CD4-positive, alpha-beta T cell treated with Interleukin-12 subunit alpha and Interleukin-12 subunit beta, for 1 hour (primary cell): ENCODE measurements at regions not wholly inside any gene's neighbourhood (a gene's known extent, or its start where the extent isn't known, plus 50 kb on each side); places are given as distances from the start of the nearest gene placed in this dataset.

ENCODE experiments used
- DNase-seq: peaks from one replicate; pipeline ENCODE4 v3.0.0-alpha.2; 2020

DNA sequence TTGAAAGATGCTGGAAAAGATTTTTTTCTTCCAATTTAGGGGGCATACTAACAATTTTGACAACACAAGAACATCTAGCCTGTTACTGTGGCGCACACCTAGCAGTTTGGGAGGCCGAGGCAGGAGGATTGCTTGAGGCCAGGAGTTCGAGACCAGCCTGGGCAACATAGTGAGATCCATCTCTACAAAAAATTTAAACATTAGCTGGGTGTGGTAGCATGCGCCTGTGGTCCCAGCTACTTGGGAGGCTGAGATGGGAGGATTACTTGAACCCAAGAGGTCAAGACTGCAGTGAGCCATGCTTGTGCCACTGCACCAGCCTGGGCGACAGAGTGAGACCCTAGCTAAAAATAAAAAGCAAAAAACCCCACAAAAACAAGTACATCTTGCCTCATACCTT, 168.8 kb downstream of the TANC2 start:
- DNase-seq: no peak

- DNase-seq: no peak
Measured at GRCh38 chr17:63136369-63137012, 170.5 kb downstream of the TANC2 start.

DNA sequence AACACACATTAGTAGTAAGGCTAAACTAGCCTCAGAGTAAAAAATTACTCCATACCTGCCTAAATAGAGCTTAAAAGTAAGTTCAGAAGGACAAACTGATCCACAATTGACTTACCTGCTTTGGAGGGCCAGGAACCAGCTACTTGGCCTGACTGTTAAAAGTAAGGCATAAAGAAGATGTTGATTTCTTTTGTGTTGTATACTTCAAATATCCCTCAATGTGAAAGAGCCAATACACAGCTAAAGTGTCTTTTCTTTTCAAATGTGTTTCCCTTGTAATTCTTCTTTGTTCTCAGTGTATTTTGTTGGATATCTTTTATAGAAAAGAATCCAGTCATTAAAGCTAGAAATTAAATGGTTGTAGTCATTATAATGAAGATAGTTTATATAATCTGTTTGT, 171.1 kb downstream of the TANC2 start:
- DNase-seq: no peak

- DNase-seq: no peak
Measured at GRCh38 chr17:63138713-63139112, 172.7 kb downstream of the TANC2 start.

GRCh38 chr17:63139356-63139755, 173.3 kb downstream of the TANC2 start:
- DNase-seq: no peak

- peak; percentile 12 for DNase-seq
Measured at GRCh38 chr17:63140255-63140654, 174.2 kb downstream of the TANC2 start.

- DNase-seq: no peak
Measured at GRCh38 chr17:63142836-63143235, 176.8 kb downstream of the TANC2 start.

DNA sequence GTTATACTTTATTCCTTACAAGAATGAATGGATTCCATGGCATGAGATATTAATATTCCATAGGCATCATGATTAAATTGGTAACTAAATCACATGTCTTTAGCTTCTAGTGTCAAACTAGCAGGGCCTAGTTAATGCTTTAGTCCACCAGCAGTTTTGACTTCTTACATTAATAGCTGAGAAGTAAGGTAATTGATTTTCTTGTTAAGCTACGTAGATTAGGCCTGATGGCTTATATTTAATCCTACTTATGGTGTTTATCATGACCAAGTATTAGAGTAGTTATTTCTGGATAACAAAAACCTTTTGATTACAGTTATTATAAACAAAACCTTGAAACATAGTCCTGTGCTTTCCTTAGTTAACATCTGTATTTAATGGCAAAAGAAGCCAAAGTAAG, 184.5 kb downstream of the TANC2 start:
- no peak for DNase-seq

DNA sequence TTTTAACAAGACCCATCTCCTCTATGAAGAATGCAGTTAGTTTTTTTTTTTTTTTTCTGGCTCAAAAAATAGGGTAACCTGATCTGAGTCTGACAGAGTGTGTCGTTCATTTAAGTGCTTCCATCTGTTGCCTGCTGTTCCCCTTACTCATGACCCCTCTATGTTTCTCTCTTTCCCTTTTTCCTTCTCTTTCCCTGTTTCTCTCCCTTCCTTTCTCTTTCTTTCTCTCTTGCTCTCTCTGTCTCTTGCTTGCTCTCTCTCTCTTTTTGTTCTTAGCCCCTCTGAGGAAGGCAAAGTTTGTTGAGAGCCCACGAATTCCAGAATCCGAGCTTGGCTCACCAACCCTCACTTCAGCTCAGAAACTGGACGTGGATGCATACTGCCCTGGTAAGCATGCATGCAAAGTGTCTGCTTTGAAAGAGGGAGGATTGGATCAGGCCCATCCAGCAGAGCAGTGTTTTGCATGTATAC, 185.0 kb downstream of the TANC2 start:
- no peak for DNase-seq

GRCh38 chr17:63151941-63152523, 186.0 kb downstream of the TANC2 start:
- DNase-seq: no peak

DNA sequence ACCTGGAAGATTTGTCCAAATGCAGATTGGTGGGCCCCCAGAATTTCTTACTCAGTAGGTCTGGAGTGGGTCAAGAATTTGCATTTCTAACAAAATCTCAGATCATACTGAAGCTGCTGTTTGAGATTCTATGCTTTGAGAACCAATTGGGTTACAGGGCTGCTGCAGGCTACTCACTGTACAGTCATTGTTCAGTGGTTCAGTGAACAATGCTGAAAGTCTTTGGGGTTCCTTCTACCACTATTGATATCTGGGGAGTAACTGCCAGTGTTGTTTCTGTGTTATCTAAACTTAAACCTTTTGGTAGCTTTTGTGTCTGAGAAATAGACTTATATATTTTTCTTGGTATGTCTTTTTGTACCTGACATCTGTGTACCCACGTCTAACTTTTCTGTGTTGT, 187.5 kb downstream of the TANC2 start:
- no peak for DNase-seq

- no peak for DNase-seq
Measured at GRCh38 chr17:63154586-63155244, 188.7 kb downstream of the TANC2 start.

DNA sequence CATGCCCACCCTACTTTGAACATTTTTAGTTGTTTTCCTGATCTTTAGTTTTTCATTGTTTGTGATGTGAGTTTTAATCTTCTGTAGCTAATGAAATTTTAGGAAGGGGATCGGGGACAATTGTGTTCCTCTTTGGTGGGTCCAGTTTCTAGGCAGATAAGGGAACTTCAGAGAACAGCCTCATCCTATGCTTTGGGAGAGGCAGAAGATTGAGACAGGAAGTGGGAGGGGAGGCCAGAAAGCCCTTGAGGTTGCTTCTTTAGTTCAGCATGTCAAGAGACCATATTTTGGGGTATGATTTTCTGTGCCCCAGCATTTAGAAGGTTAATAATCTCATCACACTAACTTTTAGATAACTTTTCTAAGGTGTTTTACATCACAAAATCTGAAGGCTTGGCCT, 191.0 kb downstream of the TANC2 start:
- no peak for DNase-seq

DNA sequence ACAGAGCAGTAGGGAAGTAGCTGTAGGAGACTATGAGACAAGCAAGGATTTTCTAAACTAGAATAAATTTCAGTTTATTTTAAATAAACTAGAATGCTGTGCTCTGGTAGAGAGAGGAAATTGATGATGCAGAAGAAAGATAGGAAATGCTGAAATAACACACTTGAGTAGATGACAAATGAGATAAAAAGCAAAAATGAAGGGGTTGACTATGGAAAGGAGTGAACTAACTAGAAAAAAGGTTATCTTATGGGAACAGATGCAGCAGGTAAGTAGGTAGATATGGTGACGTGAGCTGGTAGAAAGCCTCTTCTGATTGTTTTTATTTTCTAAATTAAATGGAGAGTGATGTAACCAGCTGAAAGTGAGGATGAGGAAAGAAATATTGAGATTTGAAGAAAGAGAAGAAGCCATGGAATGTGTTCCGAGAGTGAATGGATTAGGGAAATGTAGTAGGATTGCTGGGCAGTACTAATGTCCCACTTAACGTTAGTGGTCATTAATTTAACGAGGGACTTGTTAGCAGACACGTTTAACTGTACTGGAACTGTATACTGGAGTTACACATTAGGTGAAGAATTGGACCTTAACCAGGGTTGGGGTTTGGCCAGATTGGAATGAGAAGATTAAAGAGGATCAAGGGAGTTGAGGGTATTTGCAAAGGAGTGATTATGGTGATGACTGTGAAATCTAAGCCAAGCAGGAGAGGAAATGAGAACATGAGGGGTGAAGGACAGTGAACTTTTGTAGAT, 196.5 kb downstream of the TANC2 start:
- DNase-seq: no peak

DNA sequence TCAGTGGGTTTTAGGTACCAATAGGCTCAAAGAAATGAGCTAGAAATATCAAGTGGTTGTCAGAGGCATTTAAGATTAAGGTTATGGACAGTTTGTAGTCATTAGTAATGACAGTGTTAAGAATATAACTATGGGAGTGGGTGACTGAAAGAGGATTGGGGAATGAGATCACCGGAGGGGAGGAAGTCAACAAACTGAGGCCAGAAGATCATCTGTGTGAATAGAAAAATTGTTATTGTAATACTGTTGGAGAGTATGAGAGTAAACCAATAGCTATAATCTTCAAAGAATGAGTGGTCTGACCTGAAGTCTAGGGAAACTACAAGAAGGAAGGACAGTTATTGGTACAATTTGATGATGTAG, 197.1 kb downstream of the TANC2 start:
- DNase-seq: no peak

- no peak for DNase-seq
Measured at GRCh38 chr17:63165400-63165799, 199.4 kb downstream of the TANC2 start.

DNA sequence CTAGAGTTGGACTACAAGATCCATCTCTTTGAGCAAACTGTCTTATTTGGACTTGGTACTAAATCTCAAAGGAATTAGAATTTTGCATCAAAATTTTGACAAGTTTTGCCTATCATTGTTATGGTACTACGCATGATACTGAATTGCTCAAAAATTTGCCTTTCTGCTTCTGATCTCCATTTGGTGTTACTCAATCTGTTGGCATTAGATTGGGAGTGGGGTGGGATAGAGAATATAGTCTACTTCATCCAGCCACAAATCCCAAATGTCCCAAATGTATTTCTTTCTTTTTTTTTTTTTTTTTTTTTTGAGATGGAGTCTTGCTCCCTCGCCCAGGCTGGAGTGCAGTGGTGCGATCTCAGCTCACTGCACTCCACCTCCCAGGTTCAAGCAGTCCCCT, 204.8 kb downstream of the TANC2 start:
- DNase-seq: no peak

DNA sequence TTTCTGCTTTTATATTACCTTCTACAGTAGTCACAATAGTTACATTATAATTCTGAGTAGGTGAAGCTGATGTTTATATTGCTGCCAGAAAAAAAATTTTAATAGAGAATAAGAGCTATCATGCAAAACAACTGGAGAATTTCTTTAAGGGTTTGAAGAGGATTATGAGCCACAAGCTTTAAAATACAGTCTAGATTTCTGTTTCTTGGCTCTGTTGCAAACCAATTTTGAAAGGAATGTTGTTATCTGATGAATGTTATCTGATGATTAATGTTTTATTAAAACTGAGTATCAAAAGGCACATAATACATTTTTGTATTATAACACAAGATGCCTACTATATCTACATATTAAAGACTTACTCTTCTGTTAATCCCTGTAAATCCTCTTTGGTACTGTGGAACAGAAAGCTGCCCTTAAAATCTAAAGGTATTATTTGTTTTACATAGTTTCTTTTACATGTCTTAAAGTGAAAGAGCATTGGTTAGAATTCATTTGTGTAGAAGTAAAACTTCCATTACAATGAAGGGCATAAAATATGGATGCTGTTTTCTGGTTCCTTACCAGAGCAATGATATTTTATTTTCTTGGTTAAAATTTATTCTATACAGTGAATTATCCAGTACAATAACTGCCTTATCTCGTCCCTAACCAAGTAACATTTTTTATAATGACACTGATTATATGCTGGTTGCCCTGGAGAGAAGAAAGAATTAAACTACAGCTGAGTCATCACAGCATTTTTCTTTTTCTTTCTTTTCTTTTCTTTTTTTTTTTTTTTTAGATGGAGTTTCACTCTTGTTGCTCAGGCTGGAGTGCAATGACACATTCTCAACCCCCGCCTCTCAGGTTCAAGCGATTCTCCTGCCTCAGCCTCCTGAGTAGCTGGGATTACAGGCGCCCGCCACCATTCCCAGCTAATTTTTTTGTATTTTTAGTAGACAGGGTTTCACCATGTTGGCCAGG, 205.7 kb downstream of the TANC2 start:
- no peak for DNase-seq

DNA sequence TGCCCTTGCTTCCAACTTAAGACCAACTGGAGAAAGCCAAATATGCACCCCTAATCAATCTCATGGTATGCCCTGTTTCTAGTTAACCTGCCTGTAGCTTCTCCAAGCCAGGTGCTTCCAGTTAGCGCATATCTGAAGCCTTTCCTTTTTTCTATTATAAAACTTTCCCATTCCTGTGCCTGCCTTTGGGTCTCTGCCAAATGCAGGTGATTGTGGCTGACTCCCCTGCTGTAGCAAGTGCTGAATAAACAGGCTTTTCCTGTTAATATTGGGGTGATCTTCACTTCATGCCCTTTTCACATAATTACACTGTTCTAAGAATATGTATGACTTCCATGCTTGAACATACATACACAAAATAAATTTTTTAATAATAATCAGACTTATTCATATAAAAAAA, 207.4 kb downstream of the TANC2 start:
- DNase-seq: no peak

DNA sequence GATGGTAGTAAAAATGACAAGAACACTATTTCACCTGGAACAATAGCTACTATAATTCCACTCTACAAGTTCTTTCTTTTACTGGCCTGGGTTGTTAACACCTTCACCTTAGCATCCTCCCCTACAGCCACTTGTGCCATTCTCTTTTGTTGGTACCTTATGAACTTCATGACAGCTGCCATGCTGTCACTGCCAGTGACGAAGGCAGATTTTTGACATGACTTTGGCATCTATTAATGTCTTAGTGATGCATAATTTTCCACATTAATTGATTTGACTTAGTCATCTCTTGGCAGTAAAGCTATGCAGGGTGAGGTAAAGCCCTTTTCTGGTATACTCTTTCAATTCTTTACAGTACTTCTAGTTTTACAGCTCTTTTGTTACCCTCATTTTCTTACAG, 207.9 kb downstream of the TANC2 start:
- DNase-seq: no peak

DNA sequence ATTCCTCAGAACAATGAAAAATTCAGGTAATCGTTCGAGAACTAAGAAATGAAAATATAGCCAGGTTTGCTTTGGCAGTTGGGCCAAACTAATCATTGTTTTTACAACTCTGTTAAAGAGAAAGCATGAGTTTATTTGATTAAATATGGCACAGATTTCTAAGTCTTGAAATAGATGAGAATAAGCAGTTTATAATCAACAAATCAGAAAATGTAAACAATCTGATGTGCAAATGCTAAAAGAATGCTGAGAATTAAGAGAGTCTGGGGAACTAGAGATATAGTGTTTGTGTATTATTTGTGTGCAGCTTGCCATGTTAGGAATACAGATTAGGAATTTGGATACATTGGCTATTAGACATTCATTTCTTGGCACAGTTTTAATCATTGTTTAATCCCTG, 212.5 kb downstream of the TANC2 start:
- no peak for DNase-seq

DNA sequence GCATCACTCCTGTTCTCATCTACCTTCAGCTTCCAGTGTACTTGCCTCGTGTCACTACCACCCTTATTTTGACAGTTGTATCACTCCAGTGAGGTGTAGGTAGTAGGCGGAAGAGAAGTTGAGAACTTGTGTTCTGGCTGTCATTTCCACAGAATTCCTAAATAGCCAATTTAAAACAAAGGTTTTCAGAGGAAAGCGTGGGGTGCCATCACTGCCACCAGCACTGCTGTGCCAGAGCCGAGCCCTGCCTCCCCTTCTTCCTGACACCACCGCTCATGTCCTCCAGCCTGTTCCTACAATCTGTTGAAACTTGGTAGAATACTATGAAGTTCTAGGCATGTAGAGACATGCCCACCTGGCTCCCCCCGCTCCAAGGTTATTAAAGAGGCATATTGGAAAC, 215.8 kb downstream of the TANC2 start:
- no peak for DNase-seq

- DNase-seq: no peak
Measured at GRCh38 chr17:63185420-63185819, 219.4 kb downstream of the TANC2 start.
